IPS DF 4.7 (cell line): ENCODE measurements at regions not wholly inside any gene's neighbourhood (a gene's known extent, or its start where the extent isn't known, plus 50 kb on each side); places are given as distances from the start of the nearest gene placed in this dataset.

ENCODE experiments used
- DNase-seq: peaks from one replicate; pipeline ENCODE4 v3.0.0-alpha.2; 2013; ENCODE audit warnings: low spot score; ENCODE audit errors: extremely low read depth

- no peak for DNase-seq
Measured at GRCh38 chr2:41764131-41764530, 283.7 kb upstream of the PKDCC start.

DNA sequence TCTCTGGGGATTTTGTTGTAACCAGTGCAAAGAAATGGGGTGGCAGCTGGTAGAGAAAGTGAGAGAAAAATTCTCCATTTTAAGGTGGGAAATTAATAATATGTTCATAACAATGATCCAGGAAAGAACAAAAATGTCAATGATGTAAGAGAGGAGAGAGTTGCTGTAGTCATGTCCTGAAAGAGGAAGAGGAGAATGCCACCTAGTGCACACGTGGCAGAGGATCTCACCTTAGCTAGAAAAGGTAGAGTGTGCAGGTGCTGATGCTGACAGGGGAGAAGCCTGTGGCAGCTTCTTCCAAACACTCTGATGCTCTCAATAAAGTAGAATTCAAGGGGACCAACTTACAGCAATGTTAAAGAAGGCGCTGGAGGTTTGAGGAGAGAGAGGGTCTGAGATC is 282.9 kb upstream of the PKDCC start:
- no peak for DNase-seq

DNA sequence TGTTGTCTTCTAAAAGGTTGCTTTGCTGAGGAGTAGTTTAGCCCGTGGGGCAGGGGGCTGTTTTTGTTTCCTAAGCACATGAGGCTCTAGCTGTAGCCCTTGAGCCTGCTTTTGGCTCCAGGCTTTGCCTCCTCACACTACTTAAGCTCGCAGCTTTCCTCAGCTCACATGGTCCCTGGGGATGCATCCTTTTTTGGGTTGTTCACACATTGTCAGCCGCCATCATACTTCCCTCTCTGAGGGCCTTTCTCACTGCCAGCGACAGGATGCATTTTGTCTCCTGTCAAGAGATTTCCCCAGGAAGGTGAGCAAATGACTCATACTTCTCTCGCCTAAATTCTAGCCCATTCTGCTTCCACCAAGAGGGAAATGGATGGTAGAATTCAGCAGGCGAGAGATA is 279.5 kb upstream of the PKDCC start:
- DNase-seq: no peak

DNA sequence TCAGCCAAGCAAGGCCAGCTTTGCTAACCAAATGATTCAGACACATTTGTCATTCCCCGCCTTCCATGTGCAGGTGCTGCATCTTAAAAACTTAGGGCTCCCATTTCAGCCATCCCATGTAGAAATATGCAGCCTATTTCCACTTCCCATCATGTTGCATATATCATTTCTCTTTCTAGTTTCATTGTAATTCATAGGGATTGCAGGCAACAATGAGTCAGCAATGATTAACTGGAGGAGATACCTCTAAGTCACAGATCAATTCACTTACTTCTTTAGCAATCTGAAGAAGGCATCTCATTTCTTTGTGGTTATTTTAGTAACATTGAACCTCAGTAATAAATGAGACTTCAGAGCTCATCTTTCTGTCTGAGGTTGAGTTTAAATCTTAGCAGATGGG is 276.1 kb upstream of the PKDCC start:
- DNase-seq: no peak

DNA sequence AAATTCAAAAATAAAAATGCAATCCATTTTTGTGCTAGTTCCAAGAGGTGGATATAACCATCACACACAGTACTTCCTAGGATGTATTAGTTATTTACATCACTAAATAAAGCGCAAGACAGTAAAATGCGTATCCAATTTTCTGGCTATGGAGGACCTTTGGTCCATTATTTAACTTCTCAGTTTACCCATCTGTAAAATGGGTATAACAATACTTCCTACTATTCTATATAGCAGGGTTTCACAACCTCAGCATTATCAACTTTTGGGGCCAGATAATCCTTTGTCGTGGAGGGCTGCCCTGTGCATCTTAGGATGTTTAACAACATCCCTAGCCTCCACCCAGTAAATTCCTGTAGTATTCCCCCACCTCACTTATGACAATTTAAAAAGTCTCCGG is 275.1 kb upstream of the PKDCC start:
- DNase-seq: no peak

DNA sequence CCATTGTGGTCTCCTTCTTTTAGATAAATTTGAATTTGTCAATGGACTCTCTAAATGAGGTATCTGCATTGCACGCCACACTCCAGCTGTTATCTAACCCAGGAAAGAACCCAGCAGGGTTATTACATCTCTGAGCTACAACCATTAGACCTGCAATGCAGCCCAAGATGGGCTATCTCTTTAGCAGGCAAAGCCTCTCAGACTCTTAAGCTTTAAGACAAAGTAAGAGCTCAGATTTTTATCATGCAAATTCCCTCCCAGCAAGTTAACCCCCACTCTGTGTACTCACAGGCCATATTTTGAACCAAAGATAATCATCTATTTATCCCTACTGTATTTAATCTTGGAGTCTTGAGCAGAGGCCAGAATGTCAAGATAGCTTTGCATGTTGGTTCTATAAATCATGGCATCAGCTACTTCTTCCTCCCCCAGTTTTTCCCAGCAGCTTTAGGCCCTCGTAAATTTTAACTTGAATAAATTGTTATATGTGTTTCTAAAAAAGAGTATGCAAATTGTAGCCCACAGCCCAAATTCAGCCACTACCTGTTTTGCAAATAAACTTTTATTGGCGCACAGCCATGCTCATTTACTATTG is 273.7 kb upstream of the PKDCC start:
- DNase-seq: no peak

- no peak for DNase-seq
Measured at GRCh38 chr2:41775366-41776025, 272.3 kb upstream of the PKDCC start.

GRCh38 chr2:41779888-41780287 is 267.9 kb upstream of the PKDCC start:
- no peak for DNase-seq

- DNase-seq: no peak
Measured at GRCh38 chr2:41782306-41783158, 265.3 kb upstream of the PKDCC start.

GRCh38 chr2:41784496-41784895 is 263.3 kb upstream of the PKDCC start:
- no peak for DNase-seq

GRCh38 chr2:41785251-41786022 is 262.4 kb upstream of the PKDCC start:
- DNase-seq: no peak

DNA sequence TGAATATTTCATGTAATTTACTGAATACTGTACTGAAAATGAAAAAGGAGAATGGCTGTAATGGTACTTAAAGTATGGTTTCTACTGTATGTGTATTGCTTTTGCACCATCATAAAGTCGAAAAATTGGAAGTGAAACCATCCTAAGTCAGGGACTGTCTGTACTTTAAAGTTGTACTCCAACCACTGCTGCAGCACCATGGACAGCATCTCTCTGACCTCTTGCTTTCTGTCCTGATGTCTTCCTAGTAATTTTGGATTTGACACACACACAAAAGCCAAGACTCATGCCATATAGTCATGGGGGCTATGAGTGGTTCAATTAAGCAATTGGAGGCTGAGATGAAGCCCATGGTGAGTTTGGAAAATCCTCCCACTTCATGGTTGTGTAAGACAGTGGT is 256.3 kb upstream of the PKDCC start:
- no peak for DNase-seq

GRCh38 chr2:41803361-41803760 is 244.5 kb upstream of the PKDCC start:
- DNase-seq: no peak

DNA sequence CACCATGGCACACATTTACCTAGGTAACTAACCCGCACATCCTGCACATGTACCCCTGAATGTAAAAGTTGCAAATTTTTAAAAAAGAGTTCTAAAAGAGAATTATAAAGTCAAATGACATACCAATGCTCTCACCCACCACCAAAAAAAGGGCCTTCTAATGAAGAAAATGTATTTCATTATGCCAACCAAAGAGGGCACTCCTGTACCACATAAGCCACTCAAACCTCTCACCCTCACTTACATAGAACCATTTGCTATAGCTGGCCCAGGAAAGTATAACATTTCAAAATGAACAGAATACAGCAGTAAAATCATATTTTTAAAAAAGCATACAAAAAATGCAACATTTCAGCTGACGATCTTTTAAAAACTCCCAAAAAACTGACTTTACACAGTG is 241.5 kb upstream of the PKDCC start:
- no peak for DNase-seq

DNA sequence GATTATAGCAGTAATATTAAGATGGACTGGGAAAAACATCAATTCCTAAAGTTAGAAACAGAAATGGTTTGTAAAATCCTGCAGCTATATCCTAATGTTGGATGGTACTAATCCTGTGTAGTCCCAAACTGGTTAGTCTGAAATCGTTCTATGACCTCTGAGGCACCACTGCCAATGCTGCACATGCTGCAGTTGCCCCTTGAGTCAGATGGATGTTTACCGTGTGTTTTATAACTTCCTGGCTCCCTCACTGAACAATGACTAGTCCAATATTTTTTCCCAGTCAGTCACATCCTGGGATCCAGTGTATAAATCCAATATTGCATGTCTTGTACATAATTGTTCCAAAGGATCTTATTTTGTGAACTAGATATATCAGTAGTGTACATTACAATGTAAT is 226.7 kb upstream of the PKDCC start:
- DNase-seq: no peak

- DNase-seq: no peak
Measured at GRCh38 chr2:41826921-41827320, 220.9 kb upstream of the PKDCC start.

- no peak for DNase-seq
Measured at GRCh38 chr2:41827354-41827971, 220.4 kb upstream of the PKDCC start.

DNA sequence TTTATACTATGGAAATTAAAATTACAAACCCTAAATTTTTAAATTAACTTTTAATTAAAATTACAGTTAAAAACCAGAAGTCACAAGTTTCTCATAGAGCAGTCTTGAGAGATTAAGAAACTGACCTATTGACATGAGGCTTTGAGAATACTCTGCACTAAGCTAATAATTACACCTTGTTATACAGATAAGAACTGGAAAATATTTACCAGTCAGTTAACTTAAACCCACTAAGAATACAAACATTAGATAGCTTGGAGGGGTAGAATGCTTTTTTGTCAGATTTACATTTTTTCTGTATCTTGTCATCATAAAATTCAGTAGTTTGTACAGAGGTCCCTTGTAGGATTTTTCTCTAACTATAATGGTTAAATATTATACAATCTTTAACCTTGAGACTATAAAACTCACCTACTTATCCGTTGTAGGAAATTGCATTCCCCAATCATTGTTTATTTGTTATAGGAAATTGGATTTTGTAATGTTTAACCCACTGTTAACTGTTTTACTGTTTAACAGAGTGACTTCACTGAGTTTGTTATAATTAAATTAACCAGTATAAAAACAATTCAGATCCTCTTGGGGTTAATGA is 219.7 kb upstream of the PKDCC start:
- DNase-seq: no peak

GRCh38 chr2:41829052-41829451 is 218.8 kb upstream of the PKDCC start:
- DNase-seq: no peak

- no peak for DNase-seq
Measured at GRCh38 chr2:41830600-41830999, 217.2 kb upstream of the PKDCC start.

DNA sequence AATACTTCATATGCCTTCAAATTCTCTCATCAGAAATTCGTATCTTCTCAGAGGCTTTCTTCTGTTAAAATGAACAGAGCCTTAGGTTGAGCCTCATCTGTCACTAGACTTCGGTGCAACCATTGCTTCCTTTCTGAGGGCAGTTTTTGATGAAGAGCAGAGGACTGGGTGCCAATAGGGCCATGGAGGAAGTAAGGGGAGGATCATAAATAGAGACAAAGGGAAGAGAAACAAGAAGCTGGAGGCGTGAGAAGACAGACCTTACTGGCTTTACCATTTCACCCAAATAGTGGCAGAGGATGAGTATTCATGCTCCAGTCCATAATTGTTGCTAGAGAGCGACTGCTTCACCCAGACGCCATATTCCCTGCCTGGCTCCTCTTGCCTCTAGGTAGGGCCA is 215.6 kb upstream of the PKDCC start:
- no peak for DNase-seq
